ENCODE measurements at regions not wholly inside any gene's neighbourhood (a gene's known extent, or its start where the extent isn't known, plus 50 kb on each side); places are given as distances from the start of the nearest gene placed in this dataset.

- no peak for DNase-seq (ENCODE audit: extremely low read depth, insufficient read length)
- H3K36me3 ChIP-seq (ENCODE audit: control insufficient read depth, insufficient read depth, low read length): no peaks in the 10 kb centered on the region
- no peak overlapping the region for H3K4me3 ChIP-seq (replicated peaks; ENCODE audit: low read depth, low read length)
- H3K27me3 ChIP-seq (replicated peaks; ENCODE audit: control insufficient read depth, insufficient read depth, low read length): no peaks in the 10 kb centered on the region
- no peak for TF ChIP-seq CTCF (IDR thresholded peaks at IDR 0.05; ENCODE audit: insufficient read depth, low read length, poor library complexity, severe bottlenecking)
Measured at GRCh38 chr22:48264586-48264985, 1502.1 kb downstream of the TBC1D22A start.

GRCh38 chr22:48263791-48264351 is 1501.4 kb downstream of the TBC1D22A start:
- Histone ChIP-seq H3K36me3 (ENCODE audit: control insufficient read depth, insufficient read depth, low read length) (no peaks in the 10 kb centered on the region), H3K4me3 (replicated peaks; ENCODE audit: low read depth, low read length) (no peak overlapping the region), H3K27me3 (replicated peaks; ENCODE audit: control insufficient read depth, insufficient read depth, low read length) (no peaks in the 10 kb centered on the region)
- DNase-seq (ENCODE audit: extremely low read depth, insufficient read length): no peak
- no peak for TF ChIP-seq CTCF (IDR thresholded peaks at IDR 0.05; ENCODE audit: insufficient read depth, low read length, poor library complexity, severe bottlenecking)

GRCh38 chr22:48263431-48263765 is 1500.9 kb downstream of the TBC1D22A start:
- Histone ChIP-seq H3K27me3 (replicated peaks; ENCODE audit: control insufficient read depth, insufficient read depth, low read length) (no peaks in the 10 kb centered on the region), H3K36me3 (ENCODE audit: control insufficient read depth, insufficient read depth, low read length) (no peaks in the 10 kb centered on the region), H3K4me3 (replicated peaks; ENCODE audit: low read depth, low read length) (no peak overlapping the region)
- no peak for DNase-seq (ENCODE audit: extremely low read depth, insufficient read length)
- TF ChIP-seq CTCF (IDR thresholded peaks at IDR 0.05; ENCODE audit: insufficient read depth, low read length, poor library complexity, severe bottlenecking): no peak

GRCh38 chr22:48262596-48263430 is 1500.4 kb downstream of the TBC1D22A start:
- no peak overlapping the region for H3K4me3 ChIP-seq (replicated peaks; ENCODE audit: low read depth, low read length)
- no peak for TF ChIP-seq CTCF (IDR thresholded peaks at IDR 0.05; ENCODE audit: insufficient read depth, low read length, poor library complexity, severe bottlenecking)
- no peak for DNase-seq (ENCODE audit: extremely low read depth, insufficient read length)
- H3K27me3 ChIP-seq (replicated peaks; ENCODE audit: control insufficient read depth, insufficient read depth, low read length): no peaks in the 10 kb centered on the region
- no peaks in the 10 kb centered on the region for H3K36me3 ChIP-seq (ENCODE audit: control insufficient read depth, insufficient read depth, low read length)

- DNase-seq (ENCODE audit: extremely low read depth, insufficient read length): no peak
- Histone ChIP-seq H3K27me3 (replicated peaks; ENCODE audit: control insufficient read depth, insufficient read depth, low read length) (no peaks in the 10 kb centered on the region), H3K36me3 (ENCODE audit: control insufficient read depth, insufficient read depth, low read length) (no peaks in the 10 kb centered on the region), H3K4me3 (replicated peaks; ENCODE audit: low read depth, low read length) (no peak overlapping the region)
- TF ChIP-seq CTCF (IDR thresholded peaks at IDR 0.05; ENCODE audit: insufficient read depth, low read length, poor library complexity, severe bottlenecking): no peak
Measured at GRCh38 chr22:48261706-48262105, 1499.3 kb downstream of the TBC1D22A start.
